ENCODE measurements at regions not wholly inside any gene's neighbourhood (a gene's known extent, or its start where the extent isn't known, plus 50 kb on each side); places are given as distances from the start of the nearest gene placed in this dataset.

DNA sequence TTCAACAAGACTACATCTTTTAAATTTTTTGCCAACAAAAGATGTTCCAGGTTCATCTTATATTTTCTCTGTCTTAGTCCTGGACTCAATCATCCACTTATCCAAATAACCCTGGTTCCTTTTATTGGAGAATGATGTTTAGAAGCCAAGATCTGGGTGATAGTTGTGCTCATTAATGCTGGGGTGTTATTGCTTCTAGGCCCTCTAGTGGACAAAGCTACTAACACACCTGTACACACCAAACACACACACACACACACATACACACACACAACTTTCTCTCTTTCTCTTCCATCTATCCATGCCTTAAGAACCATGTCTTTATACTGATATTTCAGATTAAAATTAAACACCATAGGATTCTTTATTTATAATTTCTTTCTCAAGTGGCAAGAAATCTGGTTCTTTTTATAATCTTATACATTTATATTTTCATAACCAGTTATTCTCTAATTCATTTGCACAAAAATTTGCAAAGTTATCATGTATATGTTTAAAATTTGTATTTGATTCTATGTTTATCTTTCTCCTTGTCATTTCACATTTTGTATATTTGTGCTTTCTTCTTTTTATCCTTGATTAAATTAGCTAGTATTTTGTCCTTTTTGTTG lies 179.1 kb upstream of the SMIM23 start:
- peak; percentile 44 for DNase-seq

DNA sequence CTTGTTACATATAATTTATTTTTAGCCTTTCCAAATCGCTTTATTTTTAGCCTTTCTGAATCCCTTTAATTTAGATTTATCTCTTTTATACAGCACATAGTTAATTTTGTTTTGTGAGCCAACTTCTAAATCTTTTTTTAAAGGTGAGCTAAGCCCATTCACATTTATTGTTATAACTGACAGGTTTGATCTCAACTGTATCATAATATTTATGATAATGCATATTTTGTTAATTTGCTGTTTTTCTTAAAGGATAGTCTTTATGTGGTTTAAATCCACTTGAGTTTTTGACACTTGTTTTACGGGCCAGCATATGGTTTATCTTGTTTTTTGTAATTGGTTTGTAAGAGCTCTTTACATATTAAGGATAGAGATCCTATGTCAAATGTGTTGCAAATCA lies 177.8 kb upstream of the SMIM23 start:
- no peak for DNase-seq

DNA sequence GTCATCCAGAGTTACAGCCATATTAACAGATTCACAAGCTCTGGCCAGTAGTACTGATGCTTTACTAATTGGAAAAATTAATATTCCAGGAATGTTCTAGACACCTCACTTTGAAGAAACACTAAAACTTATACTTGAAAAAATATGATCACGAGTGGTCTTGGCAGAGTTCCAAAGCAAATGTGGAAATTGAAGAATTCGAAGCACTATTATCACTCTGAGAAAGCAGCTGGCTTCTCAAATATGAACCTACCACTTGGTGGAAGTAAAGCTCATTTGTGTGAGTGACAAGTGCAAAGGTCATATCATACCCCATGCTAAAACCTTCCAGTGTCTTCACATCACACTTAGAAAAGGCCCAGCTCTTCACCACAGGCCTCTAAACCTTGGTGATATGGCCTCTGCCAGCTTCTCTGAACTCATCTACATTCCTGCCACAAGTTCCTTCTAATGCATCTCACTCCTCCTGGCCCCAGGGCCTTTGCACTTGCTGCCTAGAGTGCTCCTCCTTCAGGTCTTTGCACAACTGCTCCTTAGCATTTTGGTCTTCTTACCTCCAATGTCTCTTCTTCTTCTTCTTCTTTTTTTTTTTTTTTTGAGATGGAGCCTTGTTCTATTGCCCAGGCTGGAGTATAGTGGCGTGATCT lies 175.7 kb upstream of the SMIM23 start:
- no peak for DNase-seq

DNA sequence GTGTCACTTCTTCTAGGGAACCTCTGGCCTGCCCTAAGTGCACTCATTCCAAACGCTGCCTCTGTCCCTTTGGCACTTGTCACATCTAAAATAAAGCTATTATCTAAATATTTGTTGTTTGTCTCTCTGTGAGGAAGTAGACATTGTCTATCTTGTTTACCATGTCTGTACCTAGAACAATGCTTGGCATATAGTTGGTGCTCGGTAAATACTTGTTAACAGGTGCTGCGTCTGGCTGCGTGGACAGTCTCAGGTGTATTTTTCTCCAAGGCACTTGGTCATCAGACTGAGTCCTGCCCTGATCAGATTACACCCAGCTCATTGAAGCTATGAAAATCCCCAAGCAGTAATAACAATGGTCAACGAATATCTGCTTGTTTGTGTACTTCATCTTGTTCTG lies 174.9 kb upstream of the SMIM23 start:
- DNase-seq: no peak

DNA sequence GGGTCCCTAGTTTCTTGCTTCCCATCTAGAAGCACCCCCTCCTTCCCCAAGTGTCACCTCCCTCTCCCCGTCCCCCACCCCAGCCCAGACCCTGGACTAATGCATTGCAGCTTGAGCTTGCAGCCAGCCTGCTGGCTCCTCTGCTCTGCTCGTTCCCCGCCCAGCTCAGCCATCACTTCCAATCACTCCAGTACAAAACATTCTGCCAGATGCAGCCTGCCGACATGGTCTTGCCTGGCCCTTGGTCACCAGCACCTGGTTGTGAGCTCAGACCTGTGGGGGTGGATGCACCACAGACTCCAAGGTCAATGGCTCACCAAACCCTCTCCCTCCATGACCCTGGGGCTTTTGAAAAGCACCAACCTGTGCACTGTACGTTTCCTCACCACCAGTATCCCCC lies 172.9 kb upstream of the SMIM23 start:
- DNase-seq: no peak

DNA sequence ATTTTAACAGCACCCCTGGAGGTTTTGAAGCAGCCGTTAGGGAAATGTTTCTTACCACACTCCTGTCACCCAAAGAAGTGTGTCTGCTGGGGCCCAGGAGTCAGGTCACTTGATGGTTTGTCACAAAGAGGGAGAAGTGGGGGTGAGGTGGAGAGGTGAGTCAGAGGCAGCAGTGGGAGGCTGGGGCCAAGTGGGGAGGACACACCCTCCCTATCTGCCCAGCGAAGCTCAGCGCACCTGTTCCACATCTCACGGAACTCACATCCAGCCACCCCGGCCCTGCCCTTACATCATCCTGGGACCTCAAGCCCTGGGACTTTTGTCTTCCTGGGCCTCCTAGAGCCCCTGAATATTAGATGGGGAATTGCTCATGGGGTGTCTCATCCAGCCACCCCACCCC lies 171.1 kb upstream of the SMIM23 start:
- DNase-seq: no peak

DNA sequence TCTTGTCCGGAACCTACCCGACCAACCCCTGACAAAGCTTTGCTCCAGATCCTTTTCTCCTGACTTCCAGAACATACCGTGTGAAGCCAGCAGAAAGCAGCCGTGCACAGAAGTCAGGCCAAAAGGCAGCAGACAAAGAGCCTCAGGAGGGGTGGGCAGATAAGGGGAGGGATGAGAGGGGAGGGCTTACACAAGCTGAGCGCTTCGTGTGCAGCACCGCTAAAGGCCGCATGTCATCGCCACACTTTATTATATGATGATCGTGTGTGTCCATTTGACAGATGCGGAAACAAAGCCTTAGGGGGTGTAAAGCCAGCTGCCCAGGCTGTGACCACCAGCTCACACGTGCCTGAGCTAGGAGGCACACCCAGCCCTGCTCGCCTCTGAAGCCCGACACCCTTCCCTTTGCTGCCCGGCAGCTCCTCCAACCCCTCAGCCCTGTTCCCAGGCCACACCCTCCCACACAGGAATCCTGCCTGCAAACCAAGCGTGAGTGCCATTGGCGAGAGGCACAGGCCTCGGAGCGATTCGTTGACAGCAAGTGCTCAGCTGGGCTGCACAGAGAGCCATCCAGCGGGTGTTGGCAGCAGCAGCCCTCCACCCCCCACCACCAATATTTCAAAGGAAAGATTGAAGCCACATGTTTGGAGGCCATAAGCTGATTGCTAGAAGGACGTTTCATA lies 170.5 kb upstream of the SMIM23 start:
- DNase-seq: no peak

DNA sequence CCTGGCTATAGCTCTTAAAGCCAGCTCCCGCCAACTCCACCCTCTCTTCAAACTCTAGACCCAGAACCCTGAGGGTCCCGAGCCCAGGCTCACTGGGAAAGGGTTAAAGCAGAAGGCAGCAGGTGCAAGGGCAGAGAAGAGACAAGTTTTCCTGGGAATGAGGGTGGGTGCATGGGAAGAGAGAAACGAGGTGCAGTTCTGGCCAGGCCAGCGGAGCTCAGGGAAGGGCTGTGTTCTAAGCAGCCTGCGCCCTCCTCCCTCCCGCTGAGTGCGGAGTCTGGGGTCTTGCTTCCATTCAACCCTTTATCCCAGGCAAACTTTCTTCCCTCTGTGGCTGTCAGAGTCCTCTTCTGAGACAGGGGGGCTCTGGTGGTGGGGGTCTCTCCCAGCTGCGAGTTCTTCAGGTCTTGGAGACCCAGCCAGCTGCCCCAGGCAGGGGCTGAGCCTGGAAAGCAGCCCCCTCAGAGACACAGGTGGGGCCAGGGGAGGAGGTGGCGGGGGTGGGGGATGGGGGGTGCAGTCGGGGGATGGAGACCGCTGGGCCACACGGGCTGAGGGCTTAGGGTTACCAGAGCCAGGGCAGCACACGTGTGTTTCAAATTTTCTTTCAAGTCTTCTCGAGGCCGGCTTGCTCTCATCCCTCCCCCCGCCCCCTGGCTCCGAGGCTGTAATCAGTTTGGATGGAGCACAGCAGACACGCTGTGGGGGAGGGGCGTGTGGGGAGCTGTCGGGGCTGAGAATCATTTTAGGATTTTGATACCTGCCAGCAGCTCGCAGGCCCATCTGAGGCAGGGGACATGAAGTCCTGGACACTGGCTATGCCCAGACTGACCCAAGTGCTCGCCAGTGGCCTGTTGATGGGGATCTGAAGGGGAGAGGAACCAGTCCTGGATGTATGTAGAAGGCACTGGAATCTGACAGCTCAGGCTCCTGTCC lies 169.6 kb upstream of the SMIM23 start:
- no peak for DNase-seq

DNA sequence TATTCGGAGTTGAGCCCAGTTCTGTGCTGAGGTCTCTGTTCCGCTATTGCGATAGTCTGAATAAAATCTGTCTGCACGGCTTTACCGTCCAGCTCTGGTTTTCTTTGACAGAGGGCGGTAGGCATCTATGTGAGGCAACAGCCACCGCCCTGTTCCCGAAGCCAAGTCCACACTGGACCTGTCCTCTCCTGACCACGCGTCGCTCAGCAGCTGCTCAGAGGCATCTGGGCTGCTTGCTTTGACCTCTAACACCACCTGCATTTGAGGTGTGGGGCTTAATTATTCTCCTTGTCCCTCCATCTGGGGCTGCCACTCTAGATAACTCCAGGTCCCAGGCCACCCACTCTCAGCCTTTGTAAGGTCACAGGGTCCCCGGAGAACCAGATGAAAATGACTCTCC lies 168.4 kb upstream of the SMIM23 start:
- no peak for DNase-seq

DNA sequence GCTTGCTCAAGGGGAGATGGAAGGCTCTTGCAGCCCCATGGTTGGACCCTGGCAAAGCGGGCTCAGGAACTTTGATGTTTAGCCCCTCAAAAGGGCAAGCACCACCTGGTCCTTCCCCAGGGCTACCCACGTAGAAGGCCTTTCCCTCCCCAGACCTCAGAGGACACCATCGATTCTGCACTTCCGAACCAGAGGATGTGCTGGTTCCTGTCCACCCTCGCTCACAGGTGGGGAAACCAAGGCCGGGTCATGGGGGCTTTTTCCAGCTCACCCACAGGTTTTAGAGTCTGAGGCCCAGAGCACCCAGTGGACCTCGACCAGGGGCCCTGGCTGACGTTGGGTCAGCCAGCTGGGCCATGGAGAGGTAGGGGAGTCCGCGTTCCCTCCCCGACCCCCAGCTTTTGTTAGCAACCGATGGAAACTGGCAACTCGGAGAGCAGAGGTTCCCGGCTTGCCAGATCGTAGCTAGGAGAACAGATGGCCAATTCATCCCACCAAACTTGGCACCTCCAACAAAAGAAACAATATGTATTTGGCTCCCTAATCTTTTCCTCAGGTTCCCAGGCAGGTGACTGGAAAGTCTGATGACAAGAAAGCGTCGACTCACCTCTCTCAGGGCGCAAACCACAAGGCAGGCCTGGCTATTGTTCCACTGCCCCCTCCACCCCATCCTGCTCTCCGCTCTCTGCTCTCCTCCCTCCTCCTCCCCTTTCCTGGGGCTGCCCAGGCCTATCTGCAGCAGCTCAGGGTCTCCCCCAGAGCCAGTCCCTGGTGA lies 167.6 kb upstream of the SMIM23 start:
- DNase-seq: no peak

DNA sequence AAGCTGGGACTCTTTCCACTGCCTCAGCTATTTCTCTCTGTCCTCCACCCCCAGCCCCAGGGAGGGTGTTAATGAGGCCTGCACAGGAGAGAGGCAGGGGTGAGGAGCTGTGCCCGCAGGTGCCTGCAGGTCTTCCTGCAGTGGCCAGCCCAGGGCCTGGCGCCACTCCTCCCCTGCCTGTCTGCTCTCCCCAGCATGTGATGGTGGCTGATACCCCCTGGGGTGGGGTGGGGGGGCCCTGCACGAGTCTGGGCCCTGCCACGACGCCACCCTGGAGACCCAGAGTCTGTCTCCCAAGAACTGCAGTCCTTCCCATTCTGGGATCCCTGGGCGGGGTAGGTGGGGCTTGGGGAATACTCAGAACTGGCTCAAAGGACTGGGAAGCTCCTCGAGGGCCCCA lies 166.4 kb upstream of the SMIM23 start:
- DNase-seq: no peak

DNA sequence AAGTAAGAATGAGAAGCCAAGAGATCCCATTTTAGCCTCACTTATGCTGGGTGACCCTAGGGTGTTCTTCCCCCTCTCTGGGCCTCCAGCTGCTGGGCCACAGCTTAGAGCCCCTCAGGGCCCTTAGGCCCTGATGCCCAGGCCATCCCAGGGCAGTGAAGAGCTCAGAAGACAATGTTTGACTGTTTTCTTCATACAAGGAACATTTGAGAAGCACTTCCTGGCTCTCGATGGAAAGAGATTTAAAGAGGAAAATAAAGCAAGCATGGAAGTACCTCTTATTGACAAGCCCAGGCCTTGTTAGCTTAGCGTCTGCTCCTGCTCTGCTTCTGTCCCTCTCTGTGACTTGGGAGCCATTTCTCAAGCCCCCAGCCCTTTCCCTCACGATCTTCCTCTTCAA lies 165.9 kb upstream of the SMIM23 start:
- no peak for DNase-seq

DNA sequence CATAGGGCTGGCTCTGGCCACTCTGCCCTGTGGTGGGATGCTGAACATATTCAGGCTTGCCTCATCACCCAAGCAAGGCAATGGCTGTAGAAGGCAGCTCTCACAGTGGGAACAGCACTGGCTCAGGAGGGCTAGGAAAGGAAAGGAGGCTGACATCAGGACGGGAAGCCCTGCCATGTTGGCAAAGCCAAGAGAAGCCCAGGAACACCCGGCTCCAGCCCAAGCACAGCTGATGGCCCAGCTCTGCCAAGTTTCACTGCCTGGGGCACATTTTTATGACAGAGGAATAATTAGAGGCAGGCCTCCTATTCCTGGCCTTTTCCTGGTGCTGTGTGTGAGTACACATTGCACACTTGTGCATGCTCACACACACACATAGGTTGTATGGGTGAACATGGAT lies 163.6 kb upstream of the SMIM23 start:
- no peak for DNase-seq

DNA sequence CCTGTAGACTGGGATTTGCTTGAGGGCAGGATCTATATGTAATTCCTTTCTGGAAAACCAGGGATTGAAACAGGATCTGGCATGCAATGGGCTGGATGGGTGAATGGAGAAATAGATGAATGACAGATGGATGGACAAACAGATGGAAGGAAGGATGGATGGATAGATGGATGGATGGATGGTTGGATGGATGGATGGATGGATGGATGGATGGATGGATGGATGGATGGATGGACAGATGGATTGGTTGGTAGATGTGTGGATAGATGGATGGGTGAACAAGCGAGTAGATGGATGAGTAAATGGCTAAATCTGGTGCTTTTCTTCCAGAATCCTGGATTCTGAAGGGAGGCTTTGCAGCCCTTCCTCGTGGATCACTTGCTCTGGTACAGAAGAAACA lies 162.5 kb upstream of the SMIM23 start:
- no peak for DNase-seq

DNA sequence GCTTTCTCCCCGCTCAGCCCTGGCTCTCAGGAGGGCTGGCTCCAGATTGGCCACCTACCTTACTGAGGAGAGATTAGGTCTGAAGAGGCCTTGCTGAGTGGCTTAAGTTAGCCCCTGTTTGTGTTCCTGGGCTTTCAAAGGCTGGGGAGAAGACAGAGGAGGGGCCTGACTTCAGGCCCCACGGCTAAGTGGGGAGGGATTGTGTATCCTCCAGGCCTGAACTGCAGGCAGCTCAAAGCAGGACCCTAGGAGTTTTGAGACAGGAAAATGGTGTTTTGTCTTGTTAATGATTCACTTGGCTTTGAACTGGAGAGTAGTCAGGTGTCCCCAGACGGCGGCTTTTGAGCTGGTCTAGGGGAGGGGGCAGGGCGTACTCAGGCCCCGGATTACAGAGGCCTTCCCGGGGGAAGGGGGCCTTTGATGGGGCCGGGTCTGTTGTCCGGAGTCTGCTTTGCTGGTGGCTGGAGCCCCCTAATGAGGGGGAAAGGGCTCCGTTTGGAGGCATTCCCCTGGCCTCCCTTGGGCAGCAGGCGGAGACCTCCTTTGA lies 162.0 kb upstream of the SMIM23 start:
- DNase-seq: no peak

DNA sequence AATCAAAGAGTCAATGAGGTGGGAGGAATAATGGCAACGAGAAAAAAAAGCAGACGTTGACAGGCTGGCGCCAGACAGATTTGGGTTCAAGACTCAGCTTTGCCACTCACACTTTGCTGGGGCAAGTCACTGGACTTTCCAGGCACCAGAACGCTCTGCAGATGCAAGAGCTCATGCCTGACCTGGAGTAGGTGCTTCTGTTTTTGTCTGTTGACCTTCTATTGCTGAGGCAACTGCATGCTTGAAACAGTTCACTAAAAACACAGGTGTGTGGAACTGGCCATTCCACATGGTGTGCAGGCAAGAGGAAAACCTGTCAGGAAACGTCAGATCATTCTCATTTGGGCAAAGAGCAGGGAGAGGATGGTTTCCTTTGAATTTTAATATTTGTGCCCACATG lies 161.2 kb upstream of the SMIM23 start:
- DNase-seq: no peak

DNA sequence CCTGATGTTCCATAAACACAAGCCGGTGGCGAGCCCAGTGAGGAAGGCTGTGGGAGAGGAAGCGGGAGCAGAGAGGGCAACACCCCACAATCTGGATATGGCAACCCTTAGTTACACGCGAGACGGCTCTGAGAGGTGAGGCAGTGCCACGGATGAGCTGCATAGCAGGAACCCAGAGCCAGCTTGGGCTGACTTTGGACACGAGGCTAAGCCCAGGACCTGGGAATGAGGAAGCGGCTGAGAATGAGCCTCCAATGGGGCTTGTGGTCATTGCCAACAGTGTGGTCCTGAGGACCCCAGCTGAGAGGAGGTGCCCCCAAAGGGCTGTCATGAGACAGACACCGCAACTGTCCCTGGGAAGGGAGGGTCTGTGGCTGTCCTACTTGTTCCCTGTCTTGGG lies 160.0 kb upstream of the SMIM23 start:
- DNase-seq: no peak

DNA sequence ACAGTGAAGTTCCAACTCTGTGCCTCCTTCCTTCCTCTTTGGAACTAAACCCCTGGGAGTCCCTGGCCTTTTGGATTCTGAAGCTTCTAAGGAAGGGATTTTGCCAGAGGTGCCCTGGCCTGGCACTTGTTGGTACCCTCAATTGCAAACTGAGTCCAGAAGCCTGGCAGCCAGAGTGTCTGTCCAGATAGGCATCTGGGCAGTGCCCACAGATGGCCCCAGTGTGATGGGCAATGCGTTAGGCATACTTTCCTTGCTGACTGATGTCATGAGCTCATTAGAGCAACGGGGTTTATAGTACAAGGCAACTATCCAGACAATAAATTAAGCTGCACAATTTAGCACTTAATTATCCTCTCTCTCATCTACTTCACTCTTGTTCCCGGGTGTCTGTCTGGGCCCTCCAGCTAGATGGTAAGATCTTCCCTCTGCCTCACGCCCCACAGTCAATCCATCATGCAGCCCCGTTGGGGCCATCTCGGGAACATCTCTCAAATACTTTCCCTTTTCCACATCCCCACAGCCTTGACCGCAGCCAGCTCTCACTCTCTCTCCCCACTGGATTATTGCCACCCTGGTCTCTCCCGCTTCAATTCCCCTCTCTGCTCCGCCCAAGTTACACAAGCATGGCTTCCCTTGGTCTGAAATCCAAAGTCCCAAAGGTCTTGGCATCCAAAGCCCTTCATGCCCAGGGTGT lies 157.5 kb upstream of the SMIM23 start:
- no peak for DNase-seq

DNA sequence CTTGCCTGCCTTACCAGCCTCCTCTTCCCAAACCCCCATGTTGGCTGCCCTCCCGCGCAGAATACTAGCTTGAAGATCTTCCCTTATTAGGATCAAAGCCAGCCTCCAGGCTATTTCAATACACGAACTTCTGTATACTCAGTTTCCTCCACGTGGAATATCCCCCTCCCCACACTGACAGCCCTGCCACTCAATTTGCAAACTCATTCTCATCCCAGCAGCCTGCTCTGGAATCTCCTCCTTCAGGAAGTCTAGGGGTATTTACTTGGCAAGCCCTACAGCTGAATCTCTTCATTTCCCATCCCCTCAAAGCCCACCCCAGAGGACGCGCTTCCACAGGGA lies 157.0 kb upstream of the SMIM23 start:
- DNase-seq: no peak

DNA sequence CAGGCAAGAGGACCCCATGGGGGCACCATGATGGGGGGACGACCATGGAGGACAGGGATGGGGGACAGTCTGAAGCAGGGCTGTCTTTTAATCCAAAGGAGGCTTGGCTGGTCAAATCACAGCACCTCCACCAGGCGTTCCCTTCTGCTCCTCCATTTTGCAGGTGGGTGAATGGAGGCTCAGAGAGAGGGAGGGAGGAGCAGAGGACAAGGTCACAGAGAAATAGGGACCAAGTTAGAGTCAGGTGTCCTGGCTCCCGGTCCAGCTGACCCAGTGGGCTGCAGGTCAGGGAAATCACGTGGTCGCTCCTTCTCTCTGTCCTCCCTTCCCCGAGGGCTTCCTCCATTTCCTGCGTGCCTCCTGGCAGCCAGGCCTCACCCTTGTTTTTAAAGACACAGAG lies 156.4 kb upstream of the SMIM23 start:
- DNase-seq: peak; percentile 18

DNA sequence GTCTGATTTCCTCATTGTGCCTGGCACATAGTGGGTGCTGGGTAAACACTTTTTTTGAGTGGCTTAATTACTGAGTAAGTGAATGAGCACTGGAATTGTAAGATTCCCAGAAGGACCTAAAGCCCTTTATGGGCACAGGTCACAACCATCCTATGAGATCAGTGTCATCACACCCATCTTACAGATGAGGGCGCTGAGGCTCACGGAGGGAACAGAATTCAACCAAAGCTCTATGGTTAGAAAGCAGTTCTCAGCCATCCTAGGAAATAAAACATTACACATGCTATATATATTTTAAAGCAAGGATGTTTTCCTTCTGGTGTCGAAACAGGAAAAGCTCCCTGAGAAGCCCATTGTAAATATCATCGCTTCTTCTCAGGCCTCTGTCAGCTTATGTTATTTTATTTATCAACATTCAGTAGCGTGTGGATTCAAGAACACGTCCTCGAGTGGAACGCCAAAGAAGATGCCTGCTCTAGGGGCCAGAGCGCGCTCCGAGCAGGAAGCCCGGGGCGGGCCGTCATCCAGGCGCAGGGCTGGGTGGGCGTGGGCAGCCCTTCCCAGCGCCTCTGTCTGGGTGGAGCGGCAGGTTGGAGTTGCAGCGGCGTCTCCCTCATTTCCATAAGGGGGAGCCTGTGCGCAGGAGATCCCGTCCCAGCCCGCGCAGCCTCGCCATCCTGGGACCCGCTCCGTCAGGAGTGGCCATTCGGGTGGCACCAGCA lies 155.8 kb upstream of the SMIM23 start:
- DNase-seq: peak; percentile 66

All from NCI-H226 (cell line).